Loucy (cell line): ENCODE measurements at regions not wholly inside any gene's neighbourhood (a gene's known extent, or its start where the extent isn't known, plus 50 kb on each side); places are given as distances from the start of the nearest gene placed in this dataset.

Experiments
- H2AFZ ChIP-seq: fragments of 200-600 bp; sonication (generic); 2 replicates; pipeline ENCODE4 v1.6.0; 2016; ENCODE audit warnings: antibody characterized with exemption, mild to moderate bottlenecking, low read length, moderate library complexity
- H3F3A ChIP-seq: fragments of 200-600 bp; 2 replicates; pipeline ENCODE4 v1.6.0; 2016; ENCODE audit warnings: antibody characterized with exemption, low read depth, mild to moderate bottlenecking
- H3K27me3 ChIP-seq: fragments of 200-600 bp; sonication (generic); 2 replicates; pipeline ENCODE4 v1.6.1; 2014; ENCODE audit warnings: low read length, mild to moderate bottlenecking; ENCODE audit not compliant: insufficient read depth, poor library complexity, severe bottlenecking
- H3K36me3 ChIP-seq: fragments of 200-600 bp; sonication (generic); 2 replicates; pipeline ENCODE4 v1.6.1; 2016; ENCODE audit warnings: low read length; ENCODE audit not compliant: insufficient read depth
- H3K4me1 ChIP-seq: fragments of 200-600 bp; sonication (generic); 2 replicates; pipeline ENCODE4 v1.5.1; 2014; ENCODE audit warnings: low read length, mild to moderate bottlenecking; ENCODE audit not compliant: insufficient read depth, poor library complexity, severe bottlenecking
- H3K4me2 ChIP-seq: fragments of 200-600 bp; sonication (generic); 2 replicates; pipeline ENCODE4 v1.6.0; 2014; ENCODE audit warnings: antibody characterized with exemption, low read length, low read depth, mild to moderate bottlenecking; ENCODE audit not compliant: poor library complexity, severe bottlenecking
- H3K4me3 ChIP-seq: fragments of 200-600 bp; sonication (generic); 2 replicates; pipeline ENCODE4 v1.5.1; 2014; ENCODE audit warnings: low read length, mild to moderate bottlenecking, mixed read lengths; ENCODE audit not compliant: poor library complexity, severe bottlenecking
- H3K79me2 ChIP-seq: fragments of 200-600 bp; sonication (generic); 2 replicates; pipeline ENCODE4 v1.6.1; 2014; ENCODE audit warnings: low read length; ENCODE audit not compliant: insufficient read depth
- H3K9ac ChIP-seq: fragments of 200-600 bp; sonication (generic); 2 replicates; pipeline ENCODE4 v1.6.0; 2014; ENCODE audit warnings: mild to moderate bottlenecking, low read depth, low read length, moderate library complexity; ENCODE audit not compliant: poor library complexity, severe bottlenecking
- H3K9me2 ChIP-seq: fragments of 200-600 bp; sonication (generic); replicated peaks from 2 replicates; pipeline ENCODE4 v1.6.1; 2016; ENCODE audit warnings: low read depth, low read length, mixed read lengths
- H3K9me3 ChIP-seq: fragments of 200-600 bp; sonication (generic); 2 replicates; pipeline ENCODE4 v1.6.1; 2014; ENCODE audit warnings: mild to moderate bottlenecking, antibody characterized with exemption, low read length, low read depth; ENCODE audit not compliant: insufficient read depth
- H4K20me1 ChIP-seq: fragments of 200-600 bp; sonication (generic); 2 replicates; pipeline ENCODE4 v1.6.0; 2014; ENCODE audit warnings: antibody characterized with exemption, low read length, mild to moderate bottlenecking; ENCODE audit not compliant: insufficient read depth, poor library complexity, severe bottlenecking
- EZH2phosphoT487 ChIP-seq: fragments of 200-600 bp; IDR thresholded peaks from 2 replicates; pipeline ENCODE4 v1.6.1; 2018; ENCODE audit warnings: antibody characterized with exemption, mild to moderate bottlenecking, moderate library complexity, borderline replicate concordance
- TF ChIP-seq, protein P1 (sequence below): fragments of 200-600 bp; sonication (generic); conservative IDR thresholded peaks from 2 replicates; pipeline ENCODE4 v1.5.1; 2014; ENCODE audit warnings: mild to moderate bottlenecking, antibody characterized with exemption, low read length

DNA sequence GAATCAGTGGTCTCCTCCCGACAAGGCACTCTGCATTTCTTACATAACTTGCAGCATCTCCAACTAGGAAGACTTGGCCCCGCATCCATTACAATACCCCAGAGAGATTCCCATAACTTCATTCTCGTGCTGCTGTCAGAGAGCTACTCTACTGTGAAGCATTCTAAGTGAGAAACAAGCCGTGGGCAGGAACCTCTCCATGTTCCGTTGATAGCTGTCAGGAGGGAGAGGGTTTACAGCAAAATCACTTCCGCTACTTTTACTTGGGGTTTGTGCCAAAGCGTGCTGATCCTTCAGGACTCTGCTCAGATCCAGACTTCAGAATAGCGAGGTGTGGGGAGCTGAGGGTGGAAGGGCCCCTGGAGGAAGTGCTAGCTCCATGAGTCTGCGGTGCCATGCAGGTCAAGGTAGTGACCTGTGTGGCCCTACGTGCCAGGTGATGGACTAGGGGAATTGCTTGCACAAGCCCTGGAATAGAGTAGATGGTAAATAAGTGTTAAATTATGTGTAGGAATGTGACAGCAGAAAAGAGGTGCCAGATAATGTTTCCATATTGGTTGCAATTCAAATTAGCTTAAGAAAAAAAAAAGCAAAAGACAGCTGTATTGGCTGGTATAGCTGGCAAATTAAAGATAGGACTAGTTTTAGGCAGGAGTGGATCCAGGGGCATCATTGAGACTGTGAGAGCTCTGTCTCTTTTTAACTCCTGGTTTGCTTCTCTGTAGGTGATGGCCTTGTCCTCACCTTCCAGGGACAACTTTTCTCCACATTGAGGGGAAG is 358.5 kb upstream of the ERCC4 start:
- Histone ChIP-seq H2AFZ (no peak overlapping the region), H3K27me3 (no peaks in the 10 kb centered on the region), H3K9me3 (no peaks in the 10 kb centered on the region), H3K79me2 (no peaks in the 10 kb centered on the region), H3F3A (no peaks in the 10 kb centered on the region), H3K4me1 (no peaks in the 10 kb centered on the region), H3K9ac (no peak overlapping the region), H3K4me3 (no peak overlapping the region), H3K9me2 (no peaks in the 10 kb centered on the region), H3K36me3 (no peaks in the 10 kb centered on the region), H4K20me1 (no peaks in the 10 kb centered on the region), H3K4me2 (no peak overlapping the region)
- TF ChIP-seq, protein P1, sequence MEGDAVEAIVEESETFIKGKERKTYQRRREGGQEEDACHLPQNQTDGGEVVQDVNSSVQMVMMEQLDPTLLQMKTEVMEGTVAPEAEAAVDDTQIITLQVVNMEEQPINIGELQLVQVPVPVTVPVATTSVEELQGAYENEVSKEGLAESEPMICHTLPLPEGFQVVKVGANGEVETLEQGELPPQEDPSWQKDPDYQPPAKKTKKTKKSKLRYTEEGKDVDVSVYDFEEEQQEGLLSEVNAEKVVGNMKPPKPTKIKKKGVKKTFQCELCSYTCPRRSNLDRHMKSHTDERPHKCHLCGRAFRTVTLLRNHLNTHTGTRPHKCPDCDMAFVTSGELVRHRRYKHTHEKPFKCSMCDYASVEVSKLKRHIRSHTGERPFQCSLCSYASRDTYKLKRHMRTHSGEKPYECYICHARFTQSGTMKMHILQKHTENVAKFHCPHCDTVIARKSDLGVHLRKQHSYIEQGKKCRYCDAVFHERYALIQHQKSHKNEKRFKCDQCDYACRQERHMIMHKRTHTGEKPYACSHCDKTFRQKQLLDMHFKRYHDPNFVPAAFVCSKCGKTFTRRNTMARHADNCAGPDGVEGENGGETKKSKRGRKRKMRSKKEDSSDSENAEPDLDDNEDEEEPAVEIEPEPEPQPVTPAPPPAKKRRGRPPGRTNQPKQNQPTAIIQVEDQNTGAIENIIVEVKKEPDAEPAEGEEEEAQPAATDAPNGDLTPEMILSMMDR: no peak
- no peak for TF ChIP-seq EZH2phosphoT487

DNA sequence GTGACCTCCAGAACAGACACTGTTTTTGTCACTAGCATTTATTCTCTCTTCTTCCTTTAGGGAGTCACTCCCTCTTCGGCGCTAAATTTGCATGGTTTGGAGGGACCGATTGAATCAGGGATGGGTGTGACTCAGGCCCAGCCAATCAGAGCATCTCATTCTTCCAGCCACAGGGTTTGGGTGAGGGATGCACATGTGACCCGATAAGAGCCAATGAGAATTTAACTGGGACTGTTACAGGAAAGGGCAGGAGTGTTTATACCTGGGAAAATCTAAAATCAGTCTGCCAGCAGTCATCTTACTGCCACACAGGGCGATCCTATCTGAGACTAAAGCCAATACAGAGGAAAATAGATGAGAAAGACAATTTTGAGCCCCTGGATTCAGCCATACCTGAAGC is 351.2 kb upstream of the ERCC4 start:
- Histone ChIP-seq H3K27me3 (no peaks in the 10 kb centered on the region), H3K9me3 (no peaks in the 10 kb centered on the region), H3K79me2 (no peaks in the 10 kb centered on the region), H3K4me1 (no peaks in the 10 kb centered on the region), H4K20me1 (no peaks in the 10 kb centered on the region), H3F3A (no peaks in the 10 kb centered on the region), H3K36me3 (no peaks in the 10 kb centered on the region), H3K9ac (no peak overlapping the region), H3K9me2 (no peaks in the 10 kb centered on the region), H3K4me2 (no peak overlapping the region), H2AFZ (no peak overlapping the region), H3K4me3 (no peak overlapping the region)
- TF ChIP-seq EZH2phosphoT487: no peak
- TF ChIP-seq, protein P1: no peak

- Histone ChIP-seq H3K9ac (no peak overlapping the region), H3F3A (no peaks in the 10 kb centered on the region), H3K4me2 (no peak overlapping the region), H3K27me3 (no peaks in the 10 kb centered on the region), H2AFZ (no peak overlapping the region), H4K20me1 (no peaks in the 10 kb centered on the region), H3K79me2 (no peaks in the 10 kb centered on the region), H3K4me1 (no peaks in the 10 kb centered on the region), H3K4me3 (no peak overlapping the region), H3K9me3 (no peaks in the 10 kb centered on the region), H3K9me2 (no peaks in the 10 kb centered on the region), H3K36me3 (no peaks in the 10 kb centered on the region)
- TF ChIP-seq EZH2phosphoT487: no peak
- TF ChIP-seq, protein P1: no peak
Observed at GRCh38 chr16:13569986-13570385, 350.0 kb upstream of the ERCC4 start.
